MM.1S (cell line): ENCODE measurements at regions not wholly inside any gene's neighbourhood (a gene's known extent, or its start where the extent isn't known, plus 50 kb on each side); places are given as distances from the start of the nearest gene placed in this dataset.

ENCODE experiments used
- CTCF ChIP-seq: fragments of 300-600 bp; sonication (generic); IDR thresholded peaks from 2 replicates; pipeline ENCODE4 v1.5.1; 2016; ENCODE audit warnings: antibody characterized with exemption, low read length, mixed read lengths
- EZH2 ChIP-seq: fragments of 300-600 bp; sonication (generic); optimal IDR thresholded peaks from 2 replicates; pipeline ENCODE3; 2017; ENCODE audit warnings: low read depth, mild to moderate bottlenecking, antibody characterized with exemption, low read length, mixed read lengths
- EZH2phosphoT487 ChIP-seq: fragments of 300-600 bp; sonication (generic); IDR thresholded peaks from 2 replicates; pipeline ENCODE4 v1.6.1; 2018; ENCODE audit warnings: antibody characterized with exemption, low read length

- TF ChIP-seq CTCF (no peak), EZH2 (no peak), EZH2phosphoT487 (no peak)
Observed at GRCh38 chr9:82539856-82540579, 522.9 kb downstream of the RASEF start.
